IMR-90 (cell line): ENCODE measurements at regions not wholly inside any gene's neighbourhood (a gene's known extent, or its start where the extent isn't known, plus 50 kb on each side); places are given as distances from the start of the nearest gene placed in this dataset.

ENCODE experiments used
- ATAC-seq: fragments of 200-7000 bp; cut with Tn5 transposase; 2 replicates; pipeline ENCODE4 v1.9.1; 2020; ENCODE audit warnings: low read depth, mild to moderate bottlenecking, moderate library complexity
- BruUV-seq: library from RNA; stranded (reverse); fragments of 400-500 nt; replicated peaks from 2 replicates; lab custom pipeline; 2021; lab: Mats Ljungman, UMichigan
- CTCF ChIA-PET: fragments of 300-600 bp; formaldehyde crosslinking; extraction: SDS; loops from one replicate; lab custom pipeline; 2021; ENCODE audit warnings: antibody characterized with exemption; lab: Yijun Ruan, JAX
- POLR2A ChIA-PET: fragments of 300-600 bp; sonication (Branson Sonifier 250); formaldehyde crosslinking; loops from one replicate; lab custom pipeline; 2022; ENCODE audit warnings: antibody characterized with exemption; ENCODE audit not compliant: unreplicated experiment; lab: Charles Lee
- DNase-seq: peaks from one replicate; pipeline ENCODE4 v3.0.0; 2013
- H2AFZ ChIP-seq: replicated peaks from 2 replicates; pipeline ENCODE3; 2013; ENCODE audit warnings: low read length, mild to moderate bottlenecking; ENCODE audit not compliant: poor library complexity
- H2AK5ac ChIP-seq: 2 replicates; pipeline ENCODE4 v1.6.1; 2013; ENCODE audit warnings: low read depth, low read length, inconsistent platforms
- H2AK9ac ChIP-seq: replicated peaks from 2 replicates; pipeline ENCODE3; 2013; ENCODE audit warnings: mild to moderate bottlenecking, low read depth, low read length, moderate library complexity; ENCODE audit not compliant: poor library complexity
- H2BK120ac ChIP-seq: 2 replicates; pipeline ENCODE4 v1.6.1; 2013; ENCODE audit warnings: low read depth, low read length, inconsistent platforms
- H2BK15ac ChIP-seq: 3 replicates; pipeline ENCODE4 v1.6.1; 2013; ENCODE audit warnings: low read depth, low read length, inconsistent platforms
- H2BK20ac ChIP-seq: 2 replicates; pipeline ENCODE4 v1.6.1; 2013; ENCODE audit warnings: low read depth, mild to moderate bottlenecking, inconsistent platforms, low read length, moderate library complexity
- H2BK5ac ChIP-seq: 2 replicates; pipeline ENCODE4 v1.6.1; 2013; ENCODE audit warnings: mild to moderate bottlenecking, low read depth, low read length, inconsistent platforms; ENCODE audit not compliant: poor library complexity, severe bottlenecking
- H3K14ac ChIP-seq: replicated peaks from 2 replicates; pipeline ENCODE4 v1.6.1; 2013; ENCODE audit warnings: low read depth, low read length, inconsistent platforms
- H3K18ac ChIP-seq: 2 replicates; pipeline ENCODE4 v1.6.1; 2013; ENCODE audit warnings: low read depth, low read length, control low read depth
- H3K23ac ChIP-seq: 2 replicates; pipeline ENCODE4 v1.6.1; 2013; ENCODE audit warnings: low read depth, low read length, inconsistent platforms
- H3K27ac ChIP-seq: 2 replicates; pipeline ENCODE4 v1.5.1; 2013; ENCODE audit warnings: mild to moderate bottlenecking, control low read depth, low read length; ENCODE audit not compliant: insufficient read depth
- H3K27me3 ChIP-seq: 2 replicates; pipeline ENCODE4 v1.6.1; 2013; ENCODE audit warnings: low read length; ENCODE audit not compliant: control insufficient read depth, insufficient read depth
- H3K36me3 ChIP-seq: 2 replicates; pipeline ENCODE4 v1.6.1; 2013; ENCODE audit warnings: low read length, mixed read lengths; ENCODE audit not compliant: control insufficient read depth, insufficient read depth
- H3K4ac ChIP-seq: 2 replicates; pipeline ENCODE4 v1.6.1; 2013; ENCODE audit warnings: low read depth, low read length, inconsistent platforms
- H3K4me1 ChIP-seq: 2 replicates; pipeline ENCODE4 v1.6.1; 2013; ENCODE audit warnings: low read length, mixed read lengths; ENCODE audit not compliant: control insufficient read depth, insufficient read depth
- H3K4me2 ChIP-seq: 2 replicates; pipeline ENCODE4 v1.6.1; 2013; ENCODE audit warnings: low read depth, mild to moderate bottlenecking, control low read depth, low read length, moderate library complexity
- H3K4me3 ChIP-seq: 2 replicates; pipeline ENCODE4 v1.5.1; 2013; ENCODE audit warnings: low read depth, mild to moderate bottlenecking, control low read depth, low read length, moderate library complexity; ENCODE audit not compliant: insufficient read depth
- H3K56ac ChIP-seq: 2 replicates; pipeline ENCODE4 v1.6.1; 2013; ENCODE audit warnings: low read length, inconsistent platforms; ENCODE audit not compliant: insufficient read depth; ENCODE audit errors: extremely low read depth
- H3K79me1 ChIP-seq, 2 experiments: 2 replicates each; pipeline ENCODE4 v1.6.1; 2013; ENCODE audit warnings: low read length in 2 of 2, inconsistent platforms in 1 of 2, low read depth in 1 of 2
- H3K9ac ChIP-seq: 2 replicates; pipeline ENCODE4 v1.6.1; 2013; ENCODE audit warnings: low read depth, low read length, control low read depth
- H3K9me1 ChIP-seq: 2 replicates; pipeline ENCODE4 v1.6.1; 2013; ENCODE audit warnings: low read length, inconsistent platforms; ENCODE audit not compliant: insufficient read depth
- H3K9me3 ChIP-seq: 2 replicates; pipeline ENCODE4 v1.6.1; 2013; ENCODE audit warnings: low read length; ENCODE audit not compliant: control insufficient read depth, insufficient read depth
- H4K20me1 ChIP-seq: 2 replicates; pipeline ENCODE4 v1.6.1; 2013; ENCODE audit warnings: low read length, inconsistent platforms; ENCODE audit not compliant: insufficient read depth
- H4K5ac ChIP-seq: 2 replicates; pipeline ENCODE4 v1.6.1; 2013; ENCODE audit warnings: mild to moderate bottlenecking, low read depth, low read length, control low read depth
- H4K8ac ChIP-seq, 2 experiments: 2 replicates each; pipeline ENCODE4 v1.6.1; 2013; ENCODE audit warnings: low read depth in 2 of 2, low read length in 2 of 2, control low read depth in 1 of 2, inconsistent platforms in 1 of 2
- H4K91ac ChIP-seq: 2 replicates; pipeline ENCODE4 v1.6.1; 2013; ENCODE audit warnings: low read depth, low read length, inconsistent platforms; ENCODE audit not compliant: insufficient read depth
- BHLHE40 ChIP-seq: fragments of 150-350 bp; IDR thresholded peaks from 2 replicates; pipeline ENCODE4 v1.6.1; 2016; ENCODE audit warnings: mild to moderate bottlenecking, low read depth, low read length
- CEBPB ChIP-seq: IDR thresholded peaks from 2 replicates; pipeline ENCODE4 v1.6.1; 2012; ENCODE audit warnings: low read depth, low read length, improper control_type of control experiment
- CHD1 ChIP-seq: IDR thresholded peaks from 2 replicates; pipeline ENCODE4 v1.6.1; 2012; ENCODE audit warnings: low read depth, low read length, improper control_type of control experiment
- CTCF ChIP-seq: conservative IDR thresholded peaks from 2 replicates; pipeline ENCODE4 v1.5.1; 2012; ENCODE audit warnings: mild to moderate bottlenecking, low read depth, low read length, improper control_type of control experiment
- ELK1 ChIP-seq: fragments of 150-350 bp; IDR thresholded peaks from 2 replicates; pipeline ENCODE4 v1.6.1; 2016; ENCODE audit warnings: low read depth, mild to moderate bottlenecking, low read length, moderate library complexity, borderline replicate concordance
- FOS ChIP-seq: fragments of 150-350 bp; IDR thresholded peaks from 2 replicates; pipeline ENCODE4 v1.6.1; 2016; ENCODE audit warnings: low read depth, low read length
- MAFK ChIP-seq: IDR thresholded peaks from 2 replicates; pipeline ENCODE4 v1.6.1; 2012; ENCODE audit warnings: low read depth, low read length, improper control_type of control experiment
- MAZ ChIP-seq: IDR thresholded peaks from 2 replicates; pipeline ENCODE4 v1.6.1; 2012; ENCODE audit warnings: low read depth, mild to moderate bottlenecking, low read length, improper control_type of control experiment, moderate library complexity, borderline replicate concordance
- MXI1 ChIP-seq: IDR thresholded peaks from 2 replicates; pipeline ENCODE4 v1.6.1; 2012; ENCODE audit warnings: low read depth, mild to moderate bottlenecking, low read length, moderate library complexity, borderline replicate concordance
- NFE2L2 ChIP-seq: fragments of 150-350 bp; IDR thresholded peaks from 2 replicates; pipeline ENCODE4 v1.6.1; 2016; ENCODE audit warnings: low read depth, mild to moderate bottlenecking, low read length
- POLR2A ChIP-seq: IDR thresholded peaks from 2 replicates; pipeline ENCODE4 v1.6.1; 2012; ENCODE audit warnings: mild to moderate bottlenecking, low read depth, low read length
- RAD21 ChIP-seq: IDR thresholded peaks from 2 replicates; pipeline ENCODE4 v1.6.1; 2012; ENCODE audit warnings: low read length, improper control_type of control experiment
- RCOR1 ChIP-seq: IDR thresholded peaks from 2 replicates; pipeline ENCODE4 v1.6.1; 2012; ENCODE audit warnings: mild to moderate bottlenecking, low read length, improper control_type of control experiment; ENCODE audit not compliant: insufficient replicate concordance
- RFX5 ChIP-seq: IDR thresholded peaks from 2 replicates; pipeline ENCODE4 v1.8.0; 2012; ENCODE audit warnings: low read depth, mild to moderate bottlenecking, low read length, moderate library complexity
- SMC3 ChIP-seq: fragments of 150-350 bp; IDR thresholded peaks from 2 replicates; pipeline ENCODE4 v1.6.1; 2016; ENCODE audit warnings: low read depth, mild to moderate bottlenecking, antibody characterized with exemption, low read length, moderate library complexity
- WGBS, 2 experiments: methylation state at CpG; one replicate each; pipeline versions ENCODE4 v1.1.5 to v1.1.7; 2013; ENCODE audit warnings: missing lambda C conversion rate in 2 of 2; ENCODE audit not compliant: insufficient read length in 1 of 2; ENCODE audit errors: extremely low coverage in 2 of 2; 5-methylcytosine and 5-hydroxymethylcytosine counted together
- dilution Hi-C: fragments of 300-500 bp; cut with HindIII; formaldehyde crosslinking; loops from one replicate; pipeline ENCODE4 v1.14.3; 2018; ENCODE audit warnings: low sequenced_read_pairs; ENCODE audit not compliant: unreplicated experiment
- in situ Hi-C: fragments of 300-500 bp; cut with MboI; formaldehyde crosslinking; loops from 3 replicates; pipeline ENCODE4 v1.14.3; 2019; ENCODE audit warnings: low sequenced_read_pairs, inconsistent platforms, mixed read lengths
- intact Hi-C: fragments of 100-400 bp; cut with micrococcal nuclease; formaldehyde crosslinking; loops from 2 replicates; pipeline ENCODE4 v1.10.0; 2022
- TF ChIP-seq, protein P1 (sequence below): fragments of 150-350 bp; IDR thresholded peaks from 2 replicates; pipeline ENCODE4 v1.6.1; 2017; ENCODE audit warnings: mild to moderate bottlenecking, antibody characterized with exemption, low read length, low read depth

DNA sequence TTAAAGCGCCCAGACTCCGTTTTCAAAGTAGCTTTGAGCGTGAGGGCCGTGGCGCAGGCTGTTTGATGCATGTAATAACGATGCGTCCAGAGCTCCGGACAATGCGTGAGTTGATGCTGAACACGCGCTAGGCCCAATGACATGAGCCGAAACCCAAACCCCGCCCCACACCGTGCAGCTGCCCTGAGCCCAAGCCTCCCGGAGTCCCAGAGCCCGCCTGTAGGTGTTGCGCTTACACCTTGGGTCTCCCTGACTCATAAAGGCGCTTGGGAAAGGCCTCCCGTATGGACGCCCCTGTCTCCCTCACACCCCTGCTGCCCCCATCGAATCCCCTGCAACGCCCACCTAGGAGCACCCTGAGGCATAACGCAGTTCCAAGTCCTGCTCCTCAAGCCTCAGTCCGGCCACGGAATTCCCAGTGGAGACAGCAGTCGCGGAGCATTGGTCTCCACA, 87.6 kb downstream of the ERMARD start:
- Histone ChIP-seq H3K56ac (no peak overlapping the region), H3K79me1 (no peaks in the 10 kb centered on the region), H3K4me1 (no peaks in the 10 kb centered on the region), H3K4ac (no peak overlapping the region), H2BK20ac (no peak overlapping the region), H3K18ac (no peak overlapping the region), H3K4me3 (no peak overlapping the region), H2BK15ac (no peak overlapping the region), H2BK5ac (no peak overlapping the region), H2BK120ac (no peak overlapping the region), H3K27ac (no peak overlapping the region), H4K8ac (no peak overlapping the region), H3K14ac (no peak overlapping the region), H3K23ac (no peak overlapping the region), H3K9me3 (no peaks in the 10 kb centered on the region), H3K4me2 (no peak overlapping the region), H2AK5ac (no peak overlapping the region), H3K9ac (no peak overlapping the region), H4K91ac (no peak overlapping the region), H3K27me3 (no peaks in the 10 kb centered on the region; the same call in 1 of the 2 replicates), H4K20me1 (no peaks in the 10 kb centered on the region), H2AFZ (peak overlapping the region; percentile 21), H2AK9ac (peak overlapping the region; percentile 23), H3K36me3 (no peaks in the 10 kb centered on the region), H3K9me1 (no peaks in the 10 kb centered on the region), H4K5ac (no peak overlapping the region)
- ATAC-seq (no peak), DNase-seq (no peak)
- WGBS, 2 experiments: 85% methylated on average over 17 of the region's 27 CpGs; no CpG with 5 or more reads in 1 of the 2 experiments
- TF ChIP-seq MXI1 (no peak), CTCF (no peak), CEBPB (no peak), MAZ (no peak), RCOR1 (no peak), RAD21 (no peak), SMC3 (no peak), MAFK (no peak), BHLHE40 (no peak), NFE2L2 (no peak), ELK1 (no peak), POLR2A (no peak), FOS (no peak), RFX5 (no peak), CHD1 (no peak)
- TF ChIP-seq, protein P1, sequence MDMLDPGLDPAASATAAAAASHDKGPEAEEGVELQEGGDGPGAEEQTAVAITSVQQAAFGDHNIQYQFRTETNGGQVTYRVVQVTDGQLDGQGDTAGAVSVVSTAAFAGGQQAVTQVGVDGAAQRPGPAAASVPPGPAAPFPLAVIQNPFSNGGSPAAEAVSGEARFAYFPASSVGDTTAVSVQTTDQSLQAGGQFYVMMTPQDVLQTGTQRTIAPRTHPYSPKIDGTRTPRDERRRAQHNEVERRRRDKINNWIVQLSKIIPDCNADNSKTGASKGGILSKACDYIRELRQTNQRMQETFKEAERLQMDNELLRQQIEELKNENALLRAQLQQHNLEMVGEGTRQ: no peak
- CTCF ChIA-PET: no interaction called here
- POLR2A ChIA-PET: no interaction called here
- no TSS peak for BruUV-seq
- dilution Hi-C loops (no loop called here), in situ Hi-C loops (no loop called here), intact Hi-C loops (loop anchor here (10.0 kb wide), 1 partner anchor 456 kb away; the partner anchor contains the start of gene DLL1)
